Upper lobe of left lung (tissue), 6 donors: ENCODE measurements at regions not wholly inside any gene's neighbourhood (a gene's known extent, or its start where the extent isn't known, plus 50 kb on each side); places are given as distances from the start of the nearest gene placed in this dataset.

Experiments
- ATAC-seq, 2 donors: fragments of 200-7000 bp; cut with Tn5 transposase; one replicate each; pipeline ENCODE4 v1.9.1; 2022; ENCODE audit warnings: mild to moderate bottlenecking in 2 of 2, moderate library complexity in 2 of 2; ENCODE audit not compliant: low FRiP score in 2 of 2
- DNase-seq, 2 donors: peaks; one replicate each; pipeline ENCODE4 v3.0.0-alpha.2; 2019 to 2020
- H3K27ac ChIP-seq, 4 donors: fragments of 200-600 bp; sonication (generic); one replicate each; pipeline ENCODE4 v1.5.1; 2016 to 2019
- H3K27me3 ChIP-seq, 4 donors: fragments of 200-600 bp; sonication (generic); one replicate each; pipeline ENCODE4 v1.5.1; 2017 to 2019
- H3K36me3 ChIP-seq, 4 donors: fragments of 200-600 bp; sonication (generic); one replicate each; pipeline ENCODE4 v1.5.1; 2016 to 2019
- H3K4me1 ChIP-seq, 4 donors: fragments of 200-600 bp; sonication (generic); one replicate each; pipeline ENCODE4 v1.5.1; 2018 to 2019
- H3K4me3 ChIP-seq, 4 donors: fragments of 200-600 bp; sonication (generic); one replicate each; pipeline ENCODE4 v1.5.1; 2017 to 2019; ENCODE audit warnings: mild to moderate bottlenecking in 2 of 4, moderate library complexity in 1 of 4
- H3K9me3 ChIP-seq, 4 donors: fragments of 200-600 bp; sonication (generic); one replicate each; pipeline ENCODE4 v1.5.1; 2018 to 2019
- CTCF ChIP-seq, 6 experiments: fragments of 450-650 bp in 4 of 6; fragments of 200-600 bp in 2 of 6; sonication (generic) in 2 of 6; IDR thresholded peaks; one replicate each; pipeline ENCODE4 v1.5.1; 2016 to 2019; ENCODE audit warnings: antibody characterized with exemption in 6 of 6
- EP300 ChIP-seq, 4 donors: sonication (generic); formaldehyde crosslinking; IDR thresholded peaks; one replicate each; pipeline ENCODE4 v1.5.1; 2017; ENCODE audit warnings: antibody characterized with exemption in 4 of 4, control low read depth in 2 of 4
- POLR2A ChIP-seq, 4 donors: fragments of 450-650 bp; IDR thresholded peaks; one replicate each; pipeline ENCODE4 v1.5.1; 2016 to 2017; ENCODE audit warnings: antibody characterized with exemption in 4 of 4, mild to moderate bottlenecking in 2 of 4
- POLR2AphosphoS5 ChIP-seq, 2 donors: sonication (generic); formaldehyde crosslinking; IDR thresholded peaks; one replicate each; pipeline ENCODE4 v1.5.1; 2017; ENCODE audit warnings: antibody characterized with exemption in 2 of 2
- WGBS, 2 donors: methylation state at CpG; one replicate each; pipeline ENCODE4 v1.1.5; 2017 to 2018; 5-methylcytosine and 5-hydroxymethylcytosine counted together
- donor health status: DM: no; HTN: no; CAD: no; lungs with moderate emphysema.
- donor health status: DM: no; HTN: yes; CAD: no; lungs with severe emphysema.

- Histone ChIP-seq H3K4me3 (no peak overlapping the region), H3K27me3 (no peaks in the 10 kb centered on the region), H3K27ac (no peak overlapping the region), H3K9me3 (no peaks in the 10 kb centered on the region), H3K36me3 (no peaks in the 10 kb centered on the region), H3K4me1 (no peaks in the 10 kb centered on the region)
- DNase-seq (no peak), ATAC-seq (no peak)
- 83 to 86% methylated on average over 1 of the region's 1 CpG for WGBS, 2 donors
- no peak for TF ChIP-seq EP300 (IDR thresholded peaks at IDR 0.05)
These were observed 152.7 kb upstream of the GLI3 start for GRCh38 chr7:42389697-42390096.

- 89 to 92% methylated on average over 3 of the region's 3 CpGs for WGBS, 2 donors
- H3K9me3 ChIP-seq = no peaks in the 10 kb centered on the region
- no peak for DNase-seq
- no peak overlapping the region for H3K27ac ChIP-seq
- H3K36me3 ChIP-seq = no peaks in the 10 kb centered on the region
- H3K4me1 ChIP-seq = no peaks in the 10 kb centered on the region
- ATAC-seq = no peak
- H3K4me3 ChIP-seq = no peak overlapping the region
- TF ChIP-seq EP300 (IDR thresholded peaks at IDR 0.05) (no peak), CTCF (IDR thresholded peaks at IDR 0.05) (no peak), POLR2AphosphoS5 (IDR thresholded peaks at IDR 0.05) (no peak), POLR2A (IDR thresholded peaks at IDR 0.05) (no peak)
- no peaks in the 10 kb centered on the region for H3K27me3 ChIP-seq
These were observed 148.9 kb upstream of the GLI3 start for GRCh38 chr7:42385912-42386311.

- H3K27me3 ChIP-seq = no peaks in the 10 kb centered on the region
- no peaks in the 10 kb centered on the region for H3K36me3 ChIP-seq
- no peaks in the 10 kb centered on the region for H3K9me3 ChIP-seq
- TF ChIP-seq EP300 (IDR thresholded peaks at IDR 0.05) (no peak), POLR2AphosphoS5 (IDR thresholded peaks at IDR 0.05) (no peak)
- DNase-seq = no peak
- no peak for ATAC-seq
- H3K27ac ChIP-seq = no peak overlapping the region
- H3K4me3 ChIP-seq = no peak overlapping the region
- WGBS, 2 donors = 75 to 86% methylated on average over 1 of the region's 1 CpG
- H3K4me1 ChIP-seq = no peaks in the 10 kb centered on the region
These were observed 144.2 kb upstream of the GLI3 start for GRCh38 chr7:42381161-42381560.

GRCh38 chr7:42380401-42380800 is 143.4 kb upstream of the GLI3 start:
- Histone ChIP-seq H3K36me3 (no peaks in the 10 kb centered on the region), H3K9me3 (no peaks in the 10 kb centered on the region), H3K27ac (no peak overlapping the region), H3K27me3 (no peaks in the 10 kb centered on the region), H3K4me1 (no peaks in the 10 kb centered on the region), H3K4me3 (no peak overlapping the region)
- 79 to 89% methylated on average over 1 of the region's 1 CpG for WGBS, 2 donors
- TF ChIP-seq POLR2A (IDR thresholded peaks at IDR 0.05) (no peak), POLR2AphosphoS5 (IDR thresholded peaks at IDR 0.05) (no peak), CTCF (IDR thresholded peaks at IDR 0.05) (no peak), EP300 (IDR thresholded peaks at IDR 0.05) (no peak)
- ATAC-seq = peak in 1 of 2 donors; percentile 82
- DNase-seq = no peak

GRCh38 chr7:42378149-42378548 is 141.1 kb upstream of the GLI3 start:
- 82 to 86% methylated on average over 3 of the region's 3 CpGs for WGBS, 2 donors
- H3K4me3 ChIP-seq = no peak overlapping the region
- no peak for TF ChIP-seq EP300 (IDR thresholded peaks at IDR 0.05)
- no peak for TF ChIP-seq POLR2AphosphoS5 (IDR thresholded peaks at IDR 0.05)
- TF ChIP-seq CTCF (IDR thresholded peaks at IDR 0.05) = no peak
- no peak for TF ChIP-seq POLR2A (IDR thresholded peaks at IDR 0.05)
- no peak overlapping the region for H3K27ac ChIP-seq
- no peaks in the 10 kb centered on the region for H3K27me3 ChIP-seq
- H3K36me3 ChIP-seq = no peaks in the 10 kb centered on the region
- no peaks in the 10 kb centered on the region for H3K9me3 ChIP-seq
- ATAC-seq (no peak), DNase-seq (no peak)
- H3K4me1 ChIP-seq = no peaks in the 10 kb centered on the region

- 58 to 79% methylated on average over 1 of the region's 1 CpG for WGBS, 2 donors
- Histone ChIP-seq H3K4me3 (no peak overlapping the region), H3K36me3 (no peaks in the 10 kb centered on the region), H3K27me3 (no peaks in the 10 kb centered on the region), H3K4me1 (no peaks in the 10 kb centered on the region), H3K9me3 (peaks cover 0 to 3% (median 0%) of the 10 kb centered on the region in 4 donors), H3K27ac (no peak overlapping the region)
- DNase-seq (no peak), ATAC-seq (no peak)
- TF ChIP-seq POLR2AphosphoS5 (IDR thresholded peaks at IDR 0.05) = no peak
- TF ChIP-seq CTCF (IDR thresholded peaks at IDR 0.05) = no peak
- no peak for TF ChIP-seq POLR2A (IDR thresholded peaks at IDR 0.05)
- TF ChIP-seq EP300 (IDR thresholded peaks at IDR 0.05) = no peak
These were observed 136.3 kb upstream of the GLI3 start for GRCh38 chr7:42373285-42373684.
